ENCODE measurements at regions not wholly inside any gene's neighbourhood (a gene's known extent, or its start where the extent isn't known, plus 50 kb on each side); places are given as distances from the start of the nearest gene placed in this dataset.

DNA sequence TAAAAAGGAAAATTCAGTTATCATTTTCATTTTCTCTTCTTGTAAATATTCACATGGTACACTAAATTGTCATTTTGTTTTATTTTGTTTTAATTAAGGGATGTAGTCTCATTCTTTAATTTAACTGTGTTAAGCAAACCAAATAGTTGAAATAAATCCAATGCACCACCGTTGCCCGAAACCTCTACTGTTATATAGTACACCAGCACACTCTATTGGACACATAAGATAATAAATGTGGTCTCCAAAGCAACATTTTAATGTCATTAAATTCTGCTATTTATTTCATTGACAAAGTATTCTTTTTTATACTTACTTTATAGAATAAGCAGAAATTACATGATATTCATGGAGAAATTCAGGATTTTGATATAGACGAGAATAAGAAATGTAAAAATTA is 156.4 kb upstream of the FREM2 start:
- H3K9me3 Mint-ChIP-seq (ENCODE audit: low read depth, unreplicated experiment): no peaks in the 10 kb centered on the region
- BruUV-seq (replicated peaks): no TSS peak
- no peak overlapping the region for H3K4me3 Mint-ChIP-seq (ENCODE audit: low read depth, unreplicated experiment)
- H3K36me3 Mint-ChIP-seq (ENCODE audit: insufficient read depth, unreplicated experiment): no peaks in the 10 kb centered on the region
- TF ChIP-seq, protein P1, sequence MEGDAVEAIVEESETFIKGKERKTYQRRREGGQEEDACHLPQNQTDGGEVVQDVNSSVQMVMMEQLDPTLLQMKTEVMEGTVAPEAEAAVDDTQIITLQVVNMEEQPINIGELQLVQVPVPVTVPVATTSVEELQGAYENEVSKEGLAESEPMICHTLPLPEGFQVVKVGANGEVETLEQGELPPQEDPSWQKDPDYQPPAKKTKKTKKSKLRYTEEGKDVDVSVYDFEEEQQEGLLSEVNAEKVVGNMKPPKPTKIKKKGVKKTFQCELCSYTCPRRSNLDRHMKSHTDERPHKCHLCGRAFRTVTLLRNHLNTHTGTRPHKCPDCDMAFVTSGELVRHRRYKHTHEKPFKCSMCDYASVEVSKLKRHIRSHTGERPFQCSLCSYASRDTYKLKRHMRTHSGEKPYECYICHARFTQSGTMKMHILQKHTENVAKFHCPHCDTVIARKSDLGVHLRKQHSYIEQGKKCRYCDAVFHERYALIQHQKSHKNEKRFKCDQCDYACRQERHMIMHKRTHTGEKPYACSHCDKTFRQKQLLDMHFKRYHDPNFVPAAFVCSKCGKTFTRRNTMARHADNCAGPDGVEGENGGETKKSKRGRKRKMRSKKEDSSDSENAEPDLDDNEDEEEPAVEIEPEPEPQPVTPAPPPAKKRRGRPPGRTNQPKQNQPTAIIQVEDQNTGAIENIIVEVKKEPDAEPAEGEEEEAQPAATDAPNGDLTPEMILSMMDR (IDR thresholded peaks at IDR 0.05; ENCODE audit: unreplicated experiment): no peak
- H3K27me3 Mint-ChIP-seq (ENCODE audit: unreplicated experiment): no peaks in the 10 kb centered on the region
- CTCF ChIA-PET: no interaction called here
- H3K4me1 Mint-ChIP-seq (ENCODE audit: low read depth, unreplicated experiment): no peaks in the 10 kb centered on the region
- DNase-seq: no peak
- intact Hi-C loops (cut with micrococcal nuclease; ENCODE audit: unreplicated experiment): loop anchor here (5.0 to 10.0 kb wide), 3 partner anchors 52 to 886 kb away; no protein-coding TSS in a partner anchor
- H3K27ac Mint-ChIP-seq (ENCODE audit: unreplicated experiment): no peak overlapping the region

DNA sequence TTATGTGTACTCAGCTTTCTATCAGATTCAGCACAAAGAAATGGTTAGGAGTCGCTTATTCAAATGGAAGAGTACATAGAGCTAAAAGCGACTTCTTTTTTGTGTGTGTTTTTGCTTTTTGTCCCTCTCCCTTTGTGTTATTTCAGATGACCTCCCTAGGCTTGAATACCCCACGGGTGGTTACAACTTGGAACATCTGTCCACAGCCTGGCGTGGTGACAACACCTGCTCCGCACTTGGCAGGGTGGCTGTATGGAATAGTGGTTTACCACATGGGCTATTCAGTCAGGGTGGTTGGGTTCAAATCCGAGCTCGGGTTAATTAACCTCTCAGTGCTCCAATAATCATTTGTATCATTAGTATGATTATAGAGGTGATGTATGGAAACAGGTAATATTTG is 151.6 kb upstream of the FREM2 start:
- Mint-ChIP-seq H3K4me1 (ENCODE audit: low read depth, unreplicated experiment) (no peaks in the 10 kb centered on the region), H3K36me3 (ENCODE audit: insufficient read depth, unreplicated experiment) (no peaks in the 10 kb centered on the region), H3K9me3 (ENCODE audit: low read depth, unreplicated experiment) (no peaks in the 10 kb centered on the region), H3K27ac (ENCODE audit: unreplicated experiment) (no peak overlapping the region), H3K4me3 (ENCODE audit: low read depth, unreplicated experiment) (no peak overlapping the region), H3K27me3 (ENCODE audit: unreplicated experiment) (no peaks in the 10 kb centered on the region)
- intact Hi-C loops (cut with micrococcal nuclease; ENCODE audit: unreplicated experiment): loop anchor here (10.0 kb wide), 1 partner anchor 890 kb away; no protein-coding TSS in a partner anchor
- no TSS peak for BruUV-seq (replicated peaks)
- CTCF ChIA-PET: no interaction called here
- DNase-seq: no peak
- TF ChIP-seq, protein P1 (IDR thresholded peaks at IDR 0.05; ENCODE audit: unreplicated experiment): no peak

DNA sequence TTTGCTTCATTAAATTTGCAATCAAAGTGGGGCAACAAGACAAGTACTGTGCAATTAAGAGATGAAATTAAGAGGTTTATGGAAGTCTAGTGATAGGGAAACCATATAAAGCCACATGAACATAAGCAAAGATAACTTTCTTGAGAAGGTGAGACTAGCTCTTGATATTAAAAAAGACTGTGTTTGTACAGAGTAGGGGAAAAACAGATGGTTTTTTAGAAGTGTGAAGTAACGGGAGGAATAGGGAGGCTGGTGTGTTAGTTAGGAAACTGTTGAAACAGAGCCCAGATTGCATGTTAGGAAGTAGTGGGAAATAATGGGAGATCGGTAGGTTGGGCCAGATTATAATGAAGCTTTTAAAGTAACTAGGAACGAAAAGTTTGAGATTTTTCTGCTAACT is 149.8 kb upstream of the FREM2 start:
- no TSS peak for BruUV-seq (replicated peaks)
- H3K4me3 Mint-ChIP-seq (ENCODE audit: low read depth, unreplicated experiment): no peak overlapping the region
- DNase-seq: no peak
- no peak overlapping the region for H3K27ac Mint-ChIP-seq (ENCODE audit: unreplicated experiment)
- peaks cover under 1% of the 10 kb centered on the region for H3K4me1 Mint-ChIP-seq (ENCODE audit: low read depth, unreplicated experiment)
- no peaks in the 10 kb centered on the region for H3K27me3 Mint-ChIP-seq (ENCODE audit: unreplicated experiment)
- H3K36me3 Mint-ChIP-seq (ENCODE audit: insufficient read depth, unreplicated experiment): no peaks in the 10 kb centered on the region
- H3K9me3 Mint-ChIP-seq (ENCODE audit: low read depth, unreplicated experiment): no peaks in the 10 kb centered on the region
- TF ChIP-seq, protein P1 (IDR thresholded peaks at IDR 0.05; ENCODE audit: unreplicated experiment): no peak
- CTCF ChIA-PET: no interaction called here
- intact Hi-C loops (cut with micrococcal nuclease; ENCODE audit: unreplicated experiment): loop anchor here (10.0 kb wide), 1 partner anchor 892 kb away; no protein-coding TSS in a partner anchor

DNA sequence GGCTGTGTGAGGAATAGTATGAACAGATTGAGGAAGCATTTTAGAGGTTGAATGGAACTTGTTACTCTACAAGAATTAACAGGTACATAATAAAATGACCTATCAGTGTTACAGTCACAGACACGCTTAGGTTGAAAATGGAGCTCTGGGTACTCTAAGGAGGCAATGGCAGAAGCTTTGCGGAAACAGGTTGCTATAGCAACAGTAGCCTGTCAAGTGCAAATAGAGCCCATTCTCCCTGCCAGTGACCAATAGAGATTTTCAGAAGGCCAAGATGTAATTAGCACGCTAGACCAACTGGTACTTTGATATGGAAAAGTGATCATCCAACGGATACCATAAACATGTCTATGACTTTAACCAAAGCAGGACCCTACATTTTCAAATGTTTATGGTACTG is 148.5 kb upstream of the FREM2 start:
- no peak overlapping the region for H3K4me3 Mint-ChIP-seq (ENCODE audit: low read depth, unreplicated experiment)
- no peak for DNase-seq
- no peaks in the 10 kb centered on the region for H3K27me3 Mint-ChIP-seq (ENCODE audit: unreplicated experiment)
- TF ChIP-seq, protein P1 (IDR thresholded peaks at IDR 0.05; ENCODE audit: unreplicated experiment): no peak
- no peaks in the 10 kb centered on the region for H3K9me3 Mint-ChIP-seq (ENCODE audit: low read depth, unreplicated experiment)
- CTCF ChIA-PET: no interaction called here
- no peak overlapping the region for H3K27ac Mint-ChIP-seq (ENCODE audit: unreplicated experiment)
- intact Hi-C loops (cut with micrococcal nuclease; ENCODE audit: unreplicated experiment): loop anchor here (10.0 kb wide), 1 partner anchor 894 kb away; no protein-coding TSS in a partner anchor
- H3K36me3 Mint-ChIP-seq (ENCODE audit: insufficient read depth, unreplicated experiment): no peaks in the 10 kb centered on the region
- peaks cover 10% of the 10 kb centered on the region for H3K4me1 Mint-ChIP-seq (ENCODE audit: low read depth, unreplicated experiment)
- BruUV-seq (replicated peaks): no TSS peak
